ENCODE measurements at regions not wholly inside any gene's neighbourhood (a gene's known extent, or its start where the extent isn't known, plus 50 kb on each side); places are given as distances from the start of the nearest gene placed in this dataset.

DNA sequence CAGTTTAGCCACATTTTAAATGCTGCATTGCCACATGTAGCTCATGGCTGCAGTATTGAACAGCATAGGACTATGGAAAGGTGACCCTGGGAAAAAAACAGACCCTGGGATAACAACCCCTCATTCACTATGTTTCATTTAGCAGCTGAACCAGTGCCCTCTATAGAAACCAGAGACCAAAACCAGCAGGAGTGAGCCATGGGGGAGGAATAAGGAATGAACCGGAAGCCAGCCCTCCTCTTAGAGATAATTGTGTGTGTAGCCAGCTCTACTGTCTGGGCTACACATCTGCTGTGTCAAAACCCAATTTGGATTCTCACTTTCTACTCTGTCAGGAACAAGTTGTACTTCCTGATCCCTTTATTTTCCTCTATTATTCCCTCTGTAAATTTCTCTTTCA lies 158.5 kb upstream of the S100G start:
- ATAC-seq (ENCODE audit: low FRiP score) (no peak), DNase-seq (ENCODE audit: low spot score) (no peak)
- TF ChIP-seq, protein P1, sequence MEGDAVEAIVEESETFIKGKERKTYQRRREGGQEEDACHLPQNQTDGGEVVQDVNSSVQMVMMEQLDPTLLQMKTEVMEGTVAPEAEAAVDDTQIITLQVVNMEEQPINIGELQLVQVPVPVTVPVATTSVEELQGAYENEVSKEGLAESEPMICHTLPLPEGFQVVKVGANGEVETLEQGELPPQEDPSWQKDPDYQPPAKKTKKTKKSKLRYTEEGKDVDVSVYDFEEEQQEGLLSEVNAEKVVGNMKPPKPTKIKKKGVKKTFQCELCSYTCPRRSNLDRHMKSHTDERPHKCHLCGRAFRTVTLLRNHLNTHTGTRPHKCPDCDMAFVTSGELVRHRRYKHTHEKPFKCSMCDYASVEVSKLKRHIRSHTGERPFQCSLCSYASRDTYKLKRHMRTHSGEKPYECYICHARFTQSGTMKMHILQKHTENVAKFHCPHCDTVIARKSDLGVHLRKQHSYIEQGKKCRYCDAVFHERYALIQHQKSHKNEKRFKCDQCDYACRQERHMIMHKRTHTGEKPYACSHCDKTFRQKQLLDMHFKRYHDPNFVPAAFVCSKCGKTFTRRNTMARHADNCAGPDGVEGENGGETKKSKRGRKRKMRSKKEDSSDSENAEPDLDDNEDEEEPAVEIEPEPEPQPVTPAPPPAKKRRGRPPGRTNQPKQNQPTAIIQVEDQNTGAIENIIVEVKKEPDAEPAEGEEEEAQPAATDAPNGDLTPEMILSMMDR (IDR thresholded peaks at IDR 0.05): no peak

DNA sequence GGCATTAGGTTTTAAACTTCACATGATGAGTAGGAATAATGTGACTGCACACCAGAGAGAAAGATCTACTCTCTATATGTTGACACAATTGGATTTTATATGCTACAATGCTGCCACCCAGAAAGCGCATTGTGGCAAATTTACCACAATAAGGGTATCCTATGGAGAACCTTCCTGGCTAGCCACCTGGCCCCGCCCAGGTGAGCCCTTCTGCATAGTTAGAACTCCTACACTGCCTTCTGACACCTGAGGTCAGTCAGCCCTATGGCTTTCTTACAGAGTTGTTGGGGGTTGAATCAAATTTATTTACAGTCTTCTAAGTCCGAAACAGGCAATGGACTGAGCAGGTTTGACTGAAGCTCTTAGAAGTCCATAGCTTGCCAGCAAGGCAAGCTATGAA lies 153.8 kb upstream of the S100G start:
- DNase-seq (ENCODE audit: low spot score): no peak
- TF ChIP-seq, protein P1 (IDR thresholded peaks at IDR 0.05): no peak
- ATAC-seq (ENCODE audit: low FRiP score): no peak

DNA sequence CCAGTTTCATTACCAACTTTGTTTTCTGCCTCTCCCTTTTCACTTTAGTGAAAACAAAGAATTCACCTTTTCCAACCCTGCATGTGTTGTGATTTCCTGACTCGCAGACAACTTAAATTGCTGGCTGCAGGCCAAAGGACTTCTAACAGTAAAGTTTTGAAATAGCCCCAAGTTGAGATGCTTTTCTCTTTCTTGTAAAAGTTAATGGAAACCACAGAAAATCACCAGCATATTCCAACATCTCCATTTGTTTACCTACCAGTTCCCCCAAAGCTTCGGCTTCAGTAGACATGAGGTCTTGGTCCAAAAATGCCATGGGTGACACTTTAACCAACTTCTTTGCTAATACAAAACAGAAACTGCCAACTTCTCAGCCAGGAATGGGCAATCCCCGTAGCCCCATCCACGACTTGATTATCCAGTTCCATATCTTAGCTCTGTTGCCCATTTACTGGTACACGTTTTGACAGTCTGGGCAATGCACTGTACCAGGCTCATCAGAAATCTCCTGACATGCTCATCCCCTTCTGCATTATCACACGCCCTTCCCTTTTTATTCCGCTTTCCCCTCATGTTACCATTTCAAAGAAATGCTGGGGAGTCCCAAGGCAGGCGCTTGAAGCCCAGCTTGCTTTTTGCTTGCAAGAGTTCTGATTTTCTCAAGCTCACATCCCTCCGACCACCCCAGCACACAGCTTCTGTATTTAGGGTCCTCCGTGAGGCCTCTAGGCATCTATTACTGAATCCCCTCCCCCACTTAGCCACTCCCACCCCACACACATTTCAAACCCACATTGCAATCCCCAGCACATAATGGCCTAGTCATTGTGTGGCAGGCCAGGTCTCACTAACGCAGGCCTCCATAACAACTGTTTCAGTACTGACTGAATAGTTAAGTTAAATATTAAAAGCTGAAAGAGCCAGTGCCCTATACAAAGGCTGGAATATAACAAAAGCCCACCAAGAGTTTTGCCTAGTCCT lies 137.9 kb upstream of the S100G start:
- TF ChIP-seq, protein P1 (IDR thresholded peaks at IDR 0.05): no peak
- no peak for ATAC-seq (ENCODE audit: low FRiP score)
- no peak for DNase-seq (ENCODE audit: low spot score)

DNA sequence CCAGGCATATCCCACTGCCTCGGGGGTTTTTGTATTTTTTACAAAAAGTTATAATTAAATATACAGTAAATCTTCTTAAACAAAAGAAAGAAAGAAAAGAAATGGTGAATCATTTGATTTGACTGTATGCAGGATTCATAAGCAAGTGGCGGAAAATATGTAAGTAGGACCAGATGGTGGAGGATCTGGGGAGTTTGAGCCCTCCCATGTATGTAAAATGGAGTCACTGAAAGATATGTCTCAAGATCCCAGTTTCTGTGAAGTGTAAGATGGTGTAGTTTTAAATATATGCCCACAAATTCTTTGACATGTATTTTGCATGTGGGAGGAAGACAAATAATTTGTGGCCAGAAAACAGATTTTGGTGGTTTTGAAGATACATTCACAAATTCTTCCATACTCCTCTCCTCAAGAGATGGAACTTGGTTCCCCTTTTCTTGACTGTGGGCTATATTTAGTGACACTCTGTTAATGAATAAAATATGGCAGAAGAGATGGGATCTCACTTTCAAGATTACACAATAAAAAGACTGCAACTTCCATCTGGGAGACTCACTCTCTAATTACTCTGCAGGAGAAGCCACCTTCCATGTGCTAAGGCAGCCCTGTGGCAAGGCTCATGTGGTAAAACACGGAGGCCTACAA lies 133.6 kb upstream of the S100G start:
- TF ChIP-seq, protein P1 (IDR thresholded peaks at IDR 0.05): no peak
- no peak for ATAC-seq (ENCODE audit: low FRiP score)
- DNase-seq (ENCODE audit: low spot score): no peak

DNA sequence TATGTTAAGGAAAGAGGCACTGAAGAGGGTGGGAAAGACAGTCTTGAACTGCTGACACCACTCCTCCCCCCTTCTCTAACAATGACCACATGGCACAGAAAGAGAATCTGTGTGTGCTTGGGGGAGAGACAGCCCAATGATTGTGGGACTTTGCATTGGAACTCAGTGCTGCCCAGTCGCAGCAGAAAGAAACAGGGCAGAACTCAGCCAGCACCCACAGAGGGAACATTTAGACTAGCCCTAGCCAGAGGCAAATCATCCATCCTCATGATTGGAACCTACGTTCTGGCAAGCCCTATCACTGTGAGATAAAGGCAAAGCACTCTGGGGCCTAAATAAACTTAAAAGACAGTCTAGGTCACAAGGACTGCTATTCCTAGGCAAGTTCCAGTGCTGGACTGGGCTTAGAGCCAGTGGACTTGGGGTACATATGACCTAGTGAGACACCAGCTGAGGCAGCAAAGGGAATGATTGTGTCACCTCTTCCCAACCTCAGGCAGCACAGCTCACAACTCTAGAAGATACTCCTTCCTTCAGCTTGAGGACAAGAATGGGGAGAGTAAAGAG lies 132.8 kb upstream of the S100G start:
- no peak for DNase-seq (ENCODE audit: low spot score)
- TF ChIP-seq, protein P1 (IDR thresholded peaks at IDR 0.05): no peak
- no peak for ATAC-seq (ENCODE audit: low FRiP score)

DNA sequence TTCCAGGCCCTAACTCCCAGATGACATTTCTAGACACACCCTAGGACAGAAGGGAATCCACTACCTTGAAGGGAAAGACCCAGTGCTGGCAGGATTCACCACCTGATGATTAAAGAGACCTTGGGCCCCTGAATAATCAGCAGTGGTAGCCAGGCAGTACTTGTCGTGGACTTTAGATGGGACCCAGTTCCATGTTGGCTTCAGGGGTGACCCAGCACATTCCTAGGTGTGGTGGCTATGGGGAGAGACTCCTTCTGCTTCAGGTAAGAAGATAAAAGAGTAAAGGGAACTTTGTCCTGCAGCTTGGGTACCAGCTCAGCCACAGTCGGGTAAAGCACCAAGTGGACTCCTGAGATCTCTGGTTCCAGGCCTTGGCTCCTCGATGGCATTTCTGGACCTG lies 131.8 kb upstream of the S100G start:
- TF ChIP-seq, protein P1 (IDR thresholded peaks at IDR 0.05): no peak
- DNase-seq (ENCODE audit: low spot score): no peak
- no peak for ATAC-seq (ENCODE audit: low FRiP score)

Measured in omental fat pad (tissue), 3 donors.